ENCODE measurements at regions not wholly inside any gene's neighbourhood (a gene's known extent, or its start where the extent isn't known, plus 50 kb on each side); places are given as distances from the start of the nearest gene placed in this dataset.

GRCh38 chr2:239536186-239536585 lies 135.4 kb upstream of the HDAC4 start:
- DNase-seq = no peak
- WGBS (ENCODE audit: insufficient coverage) = 98% methylated on average over 9 of the region's 10 CpGs
- Histone ChIP-seq H2AFZ (ENCODE audit: insufficient read depth, low read depth, low read length, poor library complexity, severe bottlenecking) (no peak overlapping the region), H3K4me2 (replicated peaks; ENCODE audit: extremely low read depth, low read length, poor library complexity, severe bottlenecking) (no peak overlapping the region), H3K27ac (ENCODE audit: low read depth in 1 of 2, low read length in 2 of 2) (no peak overlapping the region), H4K20me1 (ENCODE audit: insufficient read depth, low read length) (no peaks in the 10 kb centered on the region), H3K4me3 (replicated peaks in 1 of 3; ENCODE audit: low read depth in 2 of 3, low read length in 3 of 3) (no peak overlapping the region), H3K79me2 (ENCODE audit: insufficient read depth, low read length) (no peaks in the 10 kb centered on the region), H3K9ac (ENCODE audit: insufficient read depth, low read length, poor library complexity, severe bottlenecking) (no peak overlapping the region), H3K4me1 (ENCODE audit: control insufficient read depth in 1 of 2, insufficient read depth in 2 of 2, low read length in 2 of 2) (peaks cover 5 to 14% of the 10 kb centered on the region in 2 donors), H3K9me3 (replicated peaks in 1 of 2; ENCODE audit: control insufficient read depth in 1 of 2, insufficient read depth in 1 of 2, low read length in 2 of 2) (peaks cover 0 to 9% of the 10 kb centered on the region in 2 donors), H3K27me3 (ENCODE audit: control insufficient read depth in 2 of 2, insufficient read depth in 2 of 2, low read length in 2 of 2) (no peaks in the 10 kb centered on the region), H3K36me3 (replicated peaks in 1 of 2; ENCODE audit: control insufficient read depth in 1 of 2, insufficient read depth in 2 of 2, low read length in 2 of 2) (no peaks in the 10 kb centered on the region)
- Mint-ChIP-seq H3K27ac (no peak overlapping the region), H3K27me3 (ENCODE audit: low read depth in 3 of 3) (peaks cover 8 to 21% (median 18%) of the 10 kb centered on the region in 3 donors), H3K4me3 (no peak overlapping the region), H3K4me1 (peaks cover 12% of the 10 kb centered on the region), H3K9me3 (peaks cover 3 to 13% (median 9%) of the 10 kb centered on the region in 7 donors), H3K36me3 (peaks cover 0 to 3% of the 10 kb centered on the region in 2 donors)
- intact Hi-C loops (cut with micrococcal nuclease) = no loop called here
- TF ChIP-seq CTCF (IDR thresholded peaks at IDR 0.05) = no peak

GRCh38 chr2:239535413-239536144 lies 134.8 kb upstream of the HDAC4 start:
- peak; percentile 35 to 52 (median 38) for DNase-seq
- H3K27ac ChIP-seq (ENCODE audit: low read depth in 1 of 2, low read length in 2 of 2) = no peak overlapping the region
- no peak for TF ChIP-seq CTCF (IDR thresholded peaks at IDR 0.05)

More at GRCh38 chr2:239535413-239536144, 134.8 kb upstream of the HDAC4 start:
- Mint-ChIP-seq H3K27me3 (ENCODE audit: low read depth in 3 of 3) (peaks cover 8 to 23% (median 21%) of the 10 kb centered on the region in 3 donors), H3K9me3 (peaks cover 3 to 17% (median 11%) of the 10 kb centered on the region in 7 donors), H3K4me1 (peaks cover 12% of the 10 kb centered on the region), H3K36me3 (peaks cover 0 to 3% of the 10 kb centered on the region in 2 donors), H3K4me3 (no peak overlapping the region), H3K27ac (peak overlapping the region in 1 of 7 donors; percentile 77)
- Histone ChIP-seq H3K4me1 (ENCODE audit: control insufficient read depth in 1 of 2, insufficient read depth in 2 of 2, low read length in 2 of 2) (peaks cover 5 to 14% of the 10 kb centered on the region in 2 donors), H3K9me3 (replicated peaks in 1 of 2; ENCODE audit: control insufficient read depth in 1 of 2, insufficient read depth in 1 of 2, low read length in 2 of 2) (peaks cover 0 to 9% of the 10 kb centered on the region in 2 donors), H3K4me2 (replicated peaks; ENCODE audit: extremely low read depth, low read length, poor library complexity, severe bottlenecking) (no peak overlapping the region), H3K4me3 (replicated peaks in 1 of 3; ENCODE audit: low read depth in 2 of 3, low read length in 3 of 3) (no peak overlapping the region), H2AFZ (ENCODE audit: insufficient read depth, low read depth, low read length, poor library complexity, severe bottlenecking) (no peak overlapping the region), H3K27me3 (ENCODE audit: control insufficient read depth in 2 of 2, insufficient read depth in 2 of 2, low read length in 2 of 2) (no peaks in the 10 kb centered on the region), H4K20me1 (ENCODE audit: insufficient read depth, low read length) (no peaks in the 10 kb centered on the region), H3K36me3 (replicated peaks in 1 of 2; ENCODE audit: control insufficient read depth in 1 of 2, insufficient read depth in 2 of 2, low read length in 2 of 2) (no peaks in the 10 kb centered on the region), H3K79me2 (ENCODE audit: insufficient read depth, low read length) (no peaks in the 10 kb centered on the region), H3K9ac (ENCODE audit: insufficient read depth, low read length, poor library complexity, severe bottlenecking) (no peak overlapping the region)
- intact Hi-C loops (cut with micrococcal nuclease) = no loop called here
- WGBS (ENCODE audit: insufficient coverage) = 75% methylated on average over 4 of the region's 8 CpGs
